ENCODE measurements at regions not wholly inside any gene's neighbourhood (a gene's known extent, or its start where the extent isn't known, plus 50 kb on each side); places are given as distances from the start of the nearest gene placed in this dataset.
A peak's percentile ranks its signal among the peaks of the same experiment; 100 is the strongest.

DNA sequence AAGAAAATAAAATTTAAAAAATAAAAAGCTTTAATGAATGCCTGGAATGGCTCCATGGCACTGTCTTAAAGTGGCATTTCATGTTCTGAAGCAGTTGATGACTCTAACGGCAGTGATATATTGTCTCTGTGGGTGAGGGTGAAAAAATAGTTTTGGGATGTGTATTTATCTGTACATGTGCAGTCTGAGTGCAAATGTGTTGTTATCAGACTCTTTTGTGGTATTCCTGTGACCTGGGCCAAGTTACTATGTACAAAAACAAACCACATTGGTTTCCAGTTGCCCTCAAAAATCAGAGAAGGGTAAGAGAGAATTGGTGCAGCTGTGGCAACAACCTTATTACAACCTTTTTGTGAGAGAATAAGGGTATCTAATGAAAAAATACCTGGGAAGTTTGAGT, 81.7 kb upstream of the CCDC91 start:
- DNase-seq, result no peak

DNA sequence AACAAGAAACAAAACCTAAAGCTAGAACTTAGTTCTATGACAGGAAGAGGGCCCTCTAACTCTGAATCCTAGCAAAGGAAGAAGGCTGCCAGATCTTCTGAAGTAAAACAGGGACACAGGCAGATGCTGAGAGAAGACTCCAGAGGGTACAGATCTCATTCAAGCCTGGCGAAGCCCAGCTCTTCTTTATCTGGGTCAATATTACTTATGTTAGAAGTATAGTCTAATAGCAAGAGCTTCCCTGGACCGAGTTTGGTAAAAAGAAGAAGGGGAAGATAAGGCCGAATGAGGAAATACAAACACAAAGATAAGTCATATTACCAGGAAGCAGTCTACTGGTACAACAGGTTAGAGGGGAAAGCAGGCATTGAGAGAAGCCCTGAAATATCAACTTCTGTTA, 79.9 kb upstream of the CCDC91 start:
- no peak for DNase-seq

DNA sequence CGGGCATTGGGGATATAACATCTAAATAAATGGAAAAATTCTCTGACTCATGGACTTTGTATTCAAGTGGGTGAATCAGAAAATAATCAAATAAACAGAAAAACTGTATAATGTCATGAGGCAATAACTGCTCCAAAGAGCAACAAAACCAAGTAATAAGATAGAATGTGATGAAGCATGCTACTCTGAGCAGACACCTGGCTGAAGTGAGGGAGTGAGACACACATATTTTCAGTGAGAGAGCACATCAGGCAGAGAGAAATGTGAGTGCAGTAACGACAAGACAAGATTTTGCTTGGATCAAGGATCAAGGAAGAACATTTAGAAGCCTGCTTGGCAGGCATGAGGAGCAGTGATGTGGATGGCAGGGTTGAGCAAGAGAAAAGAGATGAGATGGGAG, 75.8 kb upstream of the CCDC91 start:
- DNase-seq, result no peak

DNA sequence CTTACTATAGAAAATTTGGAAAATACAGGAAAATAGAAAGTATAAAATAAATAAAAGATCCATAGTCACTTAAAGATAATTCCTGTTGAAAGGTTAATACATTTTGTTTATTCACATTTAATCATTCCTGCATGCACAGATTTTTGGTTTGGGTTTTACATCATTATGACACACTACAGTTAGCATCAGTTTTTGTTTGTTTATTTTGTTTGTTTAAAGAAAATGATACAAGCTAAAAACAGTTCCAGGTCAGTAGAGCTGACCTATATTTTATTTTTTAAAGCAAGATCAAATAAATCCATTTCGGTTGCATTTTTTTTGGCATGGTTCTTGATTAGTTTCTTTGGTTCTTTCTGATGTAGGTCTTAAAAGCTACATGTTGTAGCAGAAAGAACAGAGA, 68.8 kb upstream of the CCDC91 start:
- no peak for DNase-seq

DNA sequence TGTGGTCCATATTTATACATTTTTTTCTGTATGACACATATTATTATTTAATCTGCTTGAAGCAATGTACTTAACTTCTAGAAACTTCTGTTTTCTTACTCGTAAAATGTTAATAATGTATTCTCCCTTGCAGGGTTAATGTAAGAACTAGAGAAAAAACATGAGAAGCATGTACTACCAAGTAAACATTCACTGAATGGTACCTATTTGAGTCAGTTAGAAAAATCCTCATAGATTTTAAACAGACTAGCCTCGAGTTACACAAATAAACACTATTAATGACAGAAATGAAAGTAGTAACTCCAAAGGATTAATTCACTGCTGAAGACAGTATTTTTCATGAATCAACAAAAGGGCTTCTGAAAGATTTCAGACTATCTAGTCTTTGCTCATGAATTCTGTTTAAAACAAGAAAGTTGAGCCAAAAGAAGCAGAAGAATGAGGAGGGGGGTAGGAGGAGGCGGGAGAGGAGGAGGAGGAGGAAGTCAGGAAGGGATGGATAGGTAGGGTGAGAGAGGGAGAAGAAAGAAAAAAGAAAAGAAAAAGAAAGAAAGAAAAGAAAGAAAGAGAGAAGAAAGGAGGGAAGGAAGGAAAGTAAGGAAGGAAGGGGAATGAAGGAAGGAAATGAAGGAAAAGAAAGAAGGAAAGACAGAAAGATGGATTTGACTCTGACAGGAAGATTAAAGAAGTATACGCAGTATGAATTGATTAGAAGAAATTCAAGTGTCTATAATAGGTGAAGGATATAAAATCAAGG, 68.2 kb upstream of the CCDC91 start:
- DNase-seq, result no peak

DNA sequence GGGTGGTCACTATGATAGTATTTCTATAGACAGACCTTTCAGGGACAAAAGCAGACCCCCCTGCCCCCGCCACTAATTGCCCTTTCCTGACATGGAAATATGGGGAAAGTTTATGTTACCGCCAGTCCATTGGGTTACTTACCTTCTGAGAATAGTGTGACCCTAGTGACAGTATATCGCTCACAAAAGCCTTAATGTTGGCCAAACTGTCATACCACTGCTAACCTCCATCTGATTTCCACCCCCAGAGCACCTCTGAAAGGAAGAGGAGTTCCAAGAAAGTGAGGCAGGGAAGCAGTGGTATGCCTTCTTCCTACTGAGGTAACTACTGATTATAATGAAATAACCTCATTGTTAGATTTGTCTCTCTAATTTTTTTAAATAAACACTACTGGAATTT, 67.5 kb upstream of the CCDC91 start:
- no peak for DNase-seq

DNA sequence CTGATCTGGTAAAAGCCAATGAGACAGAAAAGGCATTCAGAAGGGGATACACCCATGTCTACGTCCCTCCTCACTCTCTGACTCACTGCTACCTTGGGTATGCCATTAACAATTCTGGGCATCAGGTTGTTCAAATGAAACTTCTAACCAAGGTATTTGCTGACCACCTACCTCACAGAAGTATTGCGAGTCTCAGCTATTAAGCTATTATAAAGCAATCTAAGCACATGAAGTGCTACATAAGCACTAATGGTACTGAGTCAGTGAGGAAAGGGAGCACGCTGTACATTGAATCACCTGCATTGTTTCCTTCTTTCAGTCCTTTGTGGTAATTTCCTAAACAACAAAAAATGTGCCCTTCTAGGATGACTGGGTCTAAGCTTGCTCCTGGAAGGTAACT, 62.8 kb upstream of the CCDC91 start:
- DNase-seq, result no peak

DNA sequence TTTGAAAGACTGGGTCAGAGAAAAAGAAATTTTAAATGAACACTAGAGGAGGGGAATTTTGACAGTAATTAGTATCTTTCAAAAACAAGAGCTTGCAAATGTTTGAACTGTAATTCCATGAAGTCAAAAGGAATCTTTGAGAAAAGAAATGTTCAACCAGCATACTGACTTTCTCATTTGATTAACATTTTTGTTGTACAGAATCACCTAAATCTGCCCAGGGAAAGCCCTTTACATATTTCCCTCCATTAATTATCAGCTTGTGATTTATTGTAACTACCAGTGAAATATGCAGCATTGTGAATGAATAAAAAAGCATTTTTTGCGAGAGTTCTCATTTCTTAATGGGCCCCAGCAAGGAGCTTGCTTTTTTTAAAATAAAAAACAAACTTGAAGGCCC, 61.2 kb upstream of the CCDC91 start:
- DNase-seq, result peak; percentile 37

DNA sequence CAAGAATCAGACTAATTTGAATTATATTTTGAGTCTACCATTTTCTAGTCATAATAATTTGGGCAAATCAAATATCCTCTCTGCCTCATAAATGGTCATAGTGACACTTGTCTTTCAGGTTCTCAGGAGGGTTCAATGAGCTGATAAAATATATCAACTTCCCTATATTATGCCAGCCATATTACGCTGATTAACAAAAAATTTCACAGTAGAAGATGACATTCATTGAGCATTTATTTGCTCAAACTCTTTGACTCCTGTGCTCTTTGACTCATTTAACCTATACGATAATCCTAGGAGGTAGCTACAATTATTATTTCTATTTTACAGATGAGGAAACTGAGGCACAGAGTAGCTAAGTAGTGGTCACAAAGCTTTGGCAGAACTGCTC, 60.0 kb upstream of the CCDC91 start:
- DNase-seq, result no peak

DNA sequence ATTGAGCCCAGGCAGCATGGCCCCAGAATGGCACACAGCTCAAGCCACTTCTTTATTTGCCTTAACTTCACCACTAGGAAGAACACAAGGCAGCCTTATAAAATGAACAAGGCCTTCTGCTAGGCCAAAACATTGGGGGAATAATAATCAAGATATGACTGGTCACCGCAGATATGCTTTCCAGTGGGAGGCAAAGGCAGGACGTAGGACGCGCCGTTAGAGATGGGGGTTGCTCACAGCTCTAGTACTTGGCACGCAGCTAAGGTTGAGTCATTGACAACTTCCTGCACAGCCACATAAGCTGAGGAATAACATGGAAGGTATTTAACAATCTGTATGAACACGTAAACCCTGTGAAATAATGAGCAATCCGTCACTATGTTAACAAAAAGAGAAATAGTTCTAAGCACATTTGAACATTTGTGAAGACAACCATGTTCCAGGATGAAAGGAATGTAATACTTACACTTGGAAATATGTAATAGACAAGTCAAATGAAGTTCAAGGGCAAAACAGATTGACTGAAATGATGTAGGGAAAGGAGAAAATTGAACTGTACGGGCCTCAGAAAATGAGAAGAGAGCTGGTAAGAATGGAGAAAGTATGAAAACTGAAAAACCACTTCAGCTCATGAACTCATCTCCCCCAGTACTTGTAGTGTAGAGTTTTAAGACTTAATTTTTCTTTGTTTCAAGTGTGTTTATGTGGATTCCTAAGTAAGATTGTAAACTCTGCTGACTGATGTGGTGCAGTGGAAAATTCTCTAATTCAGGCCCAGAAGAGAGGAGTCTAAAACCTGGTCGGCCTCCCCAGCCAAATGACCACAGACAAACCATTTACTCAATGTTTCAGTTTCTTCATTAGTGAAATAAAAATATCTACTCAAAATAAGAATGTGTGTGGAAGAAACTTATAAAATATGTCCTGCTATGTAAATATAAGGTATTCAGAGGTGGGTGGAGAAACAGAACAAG, 59.3 kb upstream of the CCDC91 start:
- DNase-seq, result peak; percentile 99

DNA sequence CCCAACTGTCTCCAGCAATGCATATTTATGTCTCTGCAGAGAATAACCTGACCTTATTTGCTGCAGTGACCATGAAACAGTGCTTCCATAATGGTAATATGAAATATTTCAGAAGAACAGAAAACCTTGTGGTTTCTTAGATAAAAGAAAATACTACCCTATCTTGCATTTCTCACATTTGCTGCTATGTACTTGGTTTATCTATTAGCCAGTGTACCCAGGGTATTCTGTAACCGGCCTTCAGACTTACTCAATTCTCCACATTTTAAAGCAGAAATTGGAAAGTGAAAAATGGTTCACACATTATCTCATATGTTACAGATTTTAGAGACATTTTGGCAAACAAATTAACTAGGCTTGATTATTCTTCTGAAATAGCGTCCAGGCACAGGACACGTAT, 57.9 kb upstream of the CCDC91 start:
- DNase-seq, result no peak

DNA sequence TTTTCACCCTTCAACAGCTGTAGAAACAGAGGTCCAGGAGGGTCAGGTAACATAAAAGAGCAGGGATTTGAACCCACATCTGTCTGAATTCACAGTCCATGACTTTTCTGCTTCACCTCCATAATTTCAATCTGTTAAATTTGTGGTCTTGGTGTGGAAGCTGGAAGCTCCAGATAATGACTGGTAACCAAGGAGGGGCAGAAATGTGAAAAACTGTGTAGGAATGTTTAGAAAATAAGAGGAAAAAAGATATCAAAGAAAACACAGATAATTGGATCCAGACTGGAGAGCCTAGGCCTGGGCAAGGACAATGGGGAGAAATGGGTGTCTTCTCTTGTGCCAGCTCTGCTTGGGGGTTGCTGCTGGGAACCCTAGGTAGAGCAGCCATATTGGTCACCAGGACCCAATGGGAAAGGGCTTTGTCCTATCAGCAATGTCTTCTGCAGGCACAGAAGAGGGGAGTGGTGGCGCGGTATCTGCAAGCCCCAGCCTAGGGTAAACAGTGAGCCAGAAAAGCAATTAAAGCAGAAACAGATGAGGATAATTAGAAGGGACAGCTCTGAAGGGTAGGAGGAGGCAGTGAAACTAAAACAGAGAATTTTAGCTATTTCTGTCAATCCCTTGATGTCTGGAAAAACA, 54.3 kb upstream of the CCDC91 start:
- DNase-seq, result no peak

DNA sequence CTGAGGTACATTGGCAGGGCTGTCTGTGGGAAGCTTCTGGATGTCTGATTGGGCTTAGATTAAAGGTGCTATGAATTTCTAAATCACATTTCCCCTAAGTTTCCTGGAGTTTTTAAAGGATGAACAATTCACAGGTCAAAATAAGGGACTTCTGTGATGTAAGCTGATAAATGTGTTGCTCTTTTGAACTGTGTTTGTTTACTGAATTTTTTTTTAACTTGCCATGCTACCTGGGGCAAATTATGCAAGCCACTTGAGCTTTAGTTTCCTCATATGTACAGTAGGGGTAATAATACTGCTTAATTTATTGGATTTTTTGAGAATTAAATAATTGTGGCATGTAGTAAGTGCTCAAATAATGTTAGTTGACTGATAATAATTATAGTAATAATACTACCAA, 52.8 kb upstream of the CCDC91 start:
- no peak for DNase-seq

DNA sequence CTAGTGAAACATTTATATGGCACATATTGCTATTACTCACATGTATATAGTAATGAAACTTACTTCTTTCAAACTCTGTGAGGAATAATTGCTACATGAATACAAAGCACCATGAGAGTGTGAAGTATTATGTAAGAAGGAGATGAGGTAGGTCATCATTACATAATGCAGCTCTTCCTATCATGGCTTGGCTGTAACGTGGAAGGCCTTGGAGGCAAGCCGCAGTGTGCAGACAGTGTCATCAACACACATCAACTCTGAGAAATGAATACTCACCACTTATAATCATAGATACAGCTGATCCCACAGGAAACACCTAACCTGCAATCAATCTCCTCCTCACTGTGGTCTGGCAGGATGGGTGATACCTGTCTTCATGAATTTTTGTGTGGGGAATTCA, 49.9 kb upstream of the CCDC91 start:
- DNase-seq, result no peak
